Skeletal muscle cell (primary cell): ENCODE measurements at regions not wholly inside any gene's neighbourhood (a gene's known extent, or its start where the extent isn't known, plus 50 kb on each side); places are given as distances from the start of the nearest gene placed in this dataset.

Source experiments
- DNase-seq: peaks from one replicate; pipeline ENCODE4 v3.0.0-alpha.2; 2010; ENCODE audit warnings: low read depth
- H3K4me3 ChIP-seq: 2 replicates; pipeline ENCODE4 v1.5.1; 2011; ENCODE audit warnings: low read depth, mild to moderate bottlenecking, control low read depth, low read length, moderate library complexity

DNA sequence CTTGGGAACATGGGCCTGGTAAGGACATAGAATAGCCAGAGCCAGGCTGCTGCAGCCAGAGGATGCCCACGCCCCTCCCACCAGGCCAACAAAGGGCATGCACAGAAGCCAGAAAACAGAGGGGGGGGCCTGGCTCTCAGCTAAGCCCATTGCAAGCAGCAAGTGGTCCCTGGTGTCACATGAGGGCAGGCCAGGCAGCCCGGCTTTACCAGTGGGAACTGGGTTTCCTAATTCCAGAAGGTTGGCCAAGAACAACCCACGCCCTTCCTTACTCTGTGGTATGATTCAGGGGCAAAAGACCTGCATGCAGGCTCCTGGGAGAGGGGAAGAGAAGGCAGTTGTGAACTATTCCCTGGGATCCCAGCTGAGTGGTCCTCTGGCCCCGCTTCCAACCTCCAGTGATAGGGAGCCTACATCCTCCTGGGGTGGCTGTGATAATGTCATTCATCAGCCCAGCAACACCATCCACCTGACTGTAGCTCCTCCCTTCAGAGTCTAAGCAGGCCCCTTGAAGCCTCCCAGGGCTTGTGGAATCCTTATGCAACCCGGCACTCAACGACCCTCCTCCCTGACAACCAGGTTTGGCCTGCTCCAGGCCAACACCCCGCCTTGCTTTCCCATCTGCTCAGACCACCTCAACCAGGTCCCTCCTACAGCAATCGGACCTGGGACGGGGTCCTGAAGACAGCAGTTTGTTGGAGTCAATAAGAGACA lies 62.1 kb upstream of the LMO1 start:
- DNase-seq: no peak
- H3K4me3 ChIP-seq: no peak overlapping the region

DNA sequence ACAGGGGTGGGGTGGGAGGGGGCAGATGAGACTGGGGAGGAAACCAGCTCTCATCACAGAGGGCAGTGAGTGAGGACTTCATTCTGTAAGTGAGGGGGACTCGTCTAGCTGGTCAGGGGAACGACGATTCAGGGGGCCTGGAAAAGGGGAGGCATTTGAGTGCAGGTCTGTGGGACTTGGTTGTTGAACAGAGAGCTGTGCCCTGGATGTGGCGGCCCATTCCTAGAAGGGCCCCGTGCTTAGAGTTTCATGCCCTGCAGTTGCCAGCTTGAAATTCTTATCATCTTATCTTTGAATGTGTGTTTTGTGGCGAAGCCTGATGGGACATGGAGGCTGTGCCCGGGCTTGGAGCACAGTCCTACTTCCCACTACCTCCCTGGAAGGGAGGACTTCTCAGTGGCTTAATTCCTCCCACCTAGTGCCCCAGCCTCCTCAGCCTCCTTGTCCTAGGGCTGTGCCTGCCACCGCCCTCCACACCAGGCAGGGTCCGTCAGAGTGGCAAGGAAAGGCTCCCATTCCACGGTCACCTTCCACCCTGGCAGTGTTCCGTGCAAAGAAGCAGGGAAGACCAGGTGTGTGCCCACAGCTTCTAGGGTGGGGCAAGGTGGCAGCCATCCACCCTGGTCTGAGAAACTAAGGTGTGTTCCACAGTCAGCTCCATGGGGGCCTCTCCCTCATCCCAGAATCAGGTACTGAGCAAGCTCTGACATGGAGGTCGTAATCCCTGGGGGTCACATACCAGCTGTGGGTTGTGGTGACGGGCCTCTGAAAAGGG lies 59.7 kb upstream of the LMO1 start:
- no peak overlapping the region for H3K4me3 ChIP-seq
- DNase-seq: no peak

DNA sequence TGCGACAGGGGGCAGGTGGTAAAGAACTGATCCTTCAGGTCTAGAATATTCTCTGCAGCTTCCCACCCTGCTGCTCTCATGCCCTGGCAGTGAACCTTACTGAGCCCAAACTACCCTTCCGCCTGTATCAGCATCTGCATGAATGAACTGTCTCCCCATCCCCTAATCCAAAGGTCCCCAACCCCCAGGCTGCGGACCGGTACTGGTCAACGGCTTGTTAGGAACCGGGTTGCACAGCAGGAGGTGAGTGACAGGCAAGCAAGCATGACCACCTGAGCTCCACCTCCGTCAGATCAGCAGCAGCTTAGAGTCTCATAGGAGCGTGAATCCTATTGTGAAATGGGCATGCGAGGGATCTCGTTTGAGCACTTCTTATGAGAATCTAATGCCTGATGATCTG lies 58.2 kb upstream of the LMO1 start:
- no peak overlapping the region for H3K4me3 ChIP-seq
- no peak for DNase-seq

- H3K4me3 ChIP-seq: no peak overlapping the region
- no peak for DNase-seq
These were observed 56.4 kb upstream of the LMO1 start for GRCh38 chr11:8320076-8320475.

DNA sequence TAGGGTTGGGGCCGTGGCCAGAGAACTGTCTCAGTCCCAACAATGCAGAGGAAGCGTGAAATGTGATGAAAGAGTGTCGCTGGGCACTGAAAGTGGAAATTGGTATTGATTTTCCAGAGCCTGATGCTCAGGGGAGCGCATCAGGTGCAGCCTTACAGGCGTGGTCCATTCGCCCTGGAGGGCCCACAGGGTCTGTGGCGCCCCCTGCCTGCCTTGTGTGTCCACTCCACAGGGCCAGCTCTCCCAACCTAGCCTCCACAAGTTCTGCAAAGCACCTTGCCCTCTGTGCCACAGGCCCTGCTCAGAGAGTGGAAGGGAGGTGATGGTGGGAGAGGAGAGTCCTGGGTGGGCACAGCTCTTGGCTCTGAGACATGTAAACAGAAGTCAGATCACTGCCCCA lies 54.9 kb upstream of the LMO1 start:
- no peak for DNase-seq
- H3K4me3 ChIP-seq: no peak overlapping the region

GRCh38 chr11:8317159-8317558 lies 53.5 kb upstream of the LMO1 start:
- DNase-seq: no peak
- H3K4me3 ChIP-seq: no peak overlapping the region

DNA sequence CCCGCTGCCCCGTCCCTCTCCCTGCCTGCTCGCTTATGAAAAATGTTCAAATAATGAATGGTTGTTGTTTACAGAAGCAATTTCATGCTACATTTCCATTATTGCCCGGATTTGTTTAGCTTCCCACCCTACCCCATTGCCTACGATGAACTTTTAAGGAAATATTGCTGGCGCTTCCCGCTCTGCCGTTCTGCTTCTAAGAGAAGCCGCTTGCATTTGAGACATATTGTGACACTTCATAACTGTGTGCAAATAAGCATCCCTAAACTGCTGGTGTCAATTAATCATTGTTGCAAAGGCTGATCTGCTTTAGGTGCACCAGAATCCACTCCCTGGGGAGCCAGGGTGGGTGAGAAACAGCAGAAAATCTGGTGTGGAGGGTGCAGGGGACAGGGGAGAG lies 52.3 kb upstream of the LMO1 start:
- DNase-seq: no peak
- no peak overlapping the region for H3K4me3 ChIP-seq

- H3K4me3 ChIP-seq: no peak overlapping the region
- DNase-seq: no peak
These were observed 51.8 kb upstream of the LMO1 start for GRCh38 chr11:8315463-8315862.

DNA sequence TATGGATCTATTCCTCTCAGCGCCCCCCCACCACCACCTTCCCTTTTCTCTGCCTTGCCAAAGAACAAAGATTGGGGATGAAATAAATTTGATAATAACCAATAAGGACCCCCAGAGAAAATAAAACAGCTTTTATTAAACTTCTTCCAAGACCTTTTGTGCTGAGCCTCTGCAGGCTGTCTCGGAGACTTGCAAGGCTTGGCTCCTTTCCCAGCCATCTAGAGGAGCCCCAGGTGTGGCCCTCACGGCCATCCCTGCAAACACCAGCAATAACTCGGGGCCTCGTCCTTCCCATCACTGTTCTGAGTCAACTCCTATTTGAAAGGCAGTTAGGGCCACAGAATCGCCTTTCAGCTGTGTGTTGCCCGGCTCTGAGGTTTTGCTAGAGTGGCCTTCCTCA lies 51.2 kb upstream of the LMO1 start:
- DNase-seq: no peak

GRCh38 chr11:8313504-8314090 lies 49.9 kb upstream of the LMO1 start:
- DNase-seq: no peak
- no peak overlapping the region for H3K4me3 ChIP-seq

More for the DNA sequence above, 51.2 kb upstream of the LMO1 start:
- no peak overlapping the region for H3K4me3 ChIP-seq
